ENCODE measurements at regions not wholly inside any gene's neighbourhood (a gene's known extent, or its start where the extent isn't known, plus 50 kb on each side); places are given as distances from the start of the nearest gene placed in this dataset.
A peak's percentile ranks its signal among the peaks of the same experiment; 100 is the strongest.
"Not testable (repeated sequence)": the region's sequence is repeated elsewhere in the genome, so short reads cannot be mapped to it uniquely, and the experiment has no call there.

- no peak for TF ChIP-seq CTCF (IDR thresholded peaks at IDR 0.05; ENCODE audit: insufficient read depth, low read length, poor library complexity, severe bottlenecking)
- H3K36me3 ChIP-seq (ENCODE audit: control insufficient read depth, insufficient read depth, low read length) = no peaks in the 10 kb centered on the region
- no peak overlapping the region for H3K4me3 ChIP-seq (replicated peaks; ENCODE audit: low read depth, low read length)
- DNase-seq (ENCODE audit: extremely low read depth, insufficient read length) = no peak
- H3K27me3 ChIP-seq (replicated peaks; ENCODE audit: control insufficient read depth, insufficient read depth, low read length) = no peaks in the 10 kb centered on the region
These were observed 255.5 kb downstream of the RNF152 start for GRCh38 chr18:61637319-61637718.

- Histone ChIP-seq H3K4me3 (replicated peaks; ENCODE audit: low read depth, low read length) (no peak overlapping the region), H3K27me3 (replicated peaks; ENCODE audit: control insufficient read depth, insufficient read depth, low read length) (no peaks in the 10 kb centered on the region), H3K36me3 (ENCODE audit: control insufficient read depth, insufficient read depth, low read length) (no peaks in the 10 kb centered on the region)
- TF ChIP-seq CTCF (IDR thresholded peaks at IDR 0.05; ENCODE audit: insufficient read depth, low read length, poor library complexity, severe bottlenecking) = peak; percentile 86
- no peak for DNase-seq (ENCODE audit: extremely low read depth, insufficient read length)
These were observed 256.8 kb downstream of the RNF152 start for GRCh38 chr18:61635901-61636528.

- no peaks in the 10 kb centered on the region for H3K36me3 ChIP-seq (ENCODE audit: control insufficient read depth, insufficient read depth, low read length)
- no peak for DNase-seq (ENCODE audit: extremely low read depth, insufficient read length)
- TF ChIP-seq CTCF (IDR thresholded peaks at IDR 0.05; ENCODE audit: insufficient read depth, low read length, poor library complexity, severe bottlenecking) = no peak
- H3K27me3 ChIP-seq (replicated peaks; ENCODE audit: control insufficient read depth, insufficient read depth, low read length) = no peaks in the 10 kb centered on the region
- H3K4me3 ChIP-seq (replicated peaks; ENCODE audit: low read depth, low read length) = no peak overlapping the region
These were observed 264.7 kb downstream of the RNF152 start for GRCh38 chr18:61628085-61628484.

GRCh38 chr18:61624631-61625030, 268.2 kb downstream of the RNF152 start:
- not testable (repeated sequence) for H3K27me3 ChIP-seq (replicated peaks; ENCODE audit: control insufficient read depth, insufficient read depth, low read length); DNase-seq (ENCODE audit: extremely low read depth, insufficient read length); H3K4me3 ChIP-seq (replicated peaks; ENCODE audit: low read depth, low read length); H3K36me3 ChIP-seq (ENCODE audit: control insufficient read depth, insufficient read depth, low read length)

- no peak for DNase-seq (ENCODE audit: extremely low read depth, insufficient read length)
- no peak for TF ChIP-seq CTCF (IDR thresholded peaks at IDR 0.05; ENCODE audit: insufficient read depth, low read length, poor library complexity, severe bottlenecking)
- Histone ChIP-seq H3K27me3 (replicated peaks; ENCODE audit: control insufficient read depth, insufficient read depth, low read length) (no peaks in the 10 kb centered on the region), H3K4me3 (replicated peaks; ENCODE audit: low read depth, low read length) (no peak overlapping the region), H3K36me3 (ENCODE audit: control insufficient read depth, insufficient read depth, low read length) (no peaks in the 10 kb centered on the region)
These were observed 273.0 kb downstream of the RNF152 start for GRCh38 chr18:61619783-61620182.

GRCh38 chr18:61618816-61619215, 274.0 kb downstream of the RNF152 start:
- DNase-seq (ENCODE audit: extremely low read depth, insufficient read length) = no peak
- no peak for TF ChIP-seq CTCF (IDR thresholded peaks at IDR 0.05; ENCODE audit: insufficient read depth, low read length, poor library complexity, severe bottlenecking)
- no peaks in the 10 kb centered on the region; the same call in 1 of the 2 replicates for H3K27me3 ChIP-seq (replicated peaks; ENCODE audit: control insufficient read depth, insufficient read depth, low read length)
- H3K4me3 ChIP-seq (replicated peaks; ENCODE audit: low read depth, low read length) = no peak overlapping the region
- no peaks in the 10 kb centered on the region for H3K36me3 ChIP-seq (ENCODE audit: control insufficient read depth, insufficient read depth, low read length)
